CD4-positive, CD25-positive, alpha-beta regulatory T cell (primary cell): ENCODE measurements at regions not wholly inside any gene's neighbourhood (a gene's known extent, or its start where the extent isn't known, plus 50 kb on each side); places are given as distances from the start of the nearest gene placed in this dataset.

ENCODE experiments used
- ATAC-seq, 2 donors: fragments of 150-1000 bp; cut with Tn5 transposase; one replicate each; pipeline ENCODE4 v1.10.0; 2021; ENCODE audit warnings: low read depth in 2 of 2, moderate number of reproducible peaks in 2 of 2, moderate library complexity in 1 of 2
- DNase-seq, 3 donors: peaks; one replicate each; pipeline versions ENCODE4 v3.0.0 to v3.0.0-alpha.2; 2012 to 2022; ENCODE audit warnings: mixed read lengths in 1 of 3
- H3K27ac ChIP-seq: one replicate; pipeline ENCODE4 v1.7.0; 2013; ENCODE audit warnings: mild to moderate bottlenecking, low read length; ENCODE audit not compliant: insufficient read depth, poor library complexity, severe bottlenecking
- H3K27me3 ChIP-seq: one replicate; pipeline ENCODE4 v1.7.0; 2013; ENCODE audit warnings: low read length; ENCODE audit not compliant: control insufficient read depth, insufficient read depth
- H3K36me3 ChIP-seq: one replicate; pipeline ENCODE4 v1.7.0; 2013; ENCODE audit warnings: mild to moderate bottlenecking, low read length, moderate library complexity; ENCODE audit not compliant: control insufficient read depth, insufficient read depth
- H3K4me1 ChIP-seq: 2 replicates; pipeline ENCODE4 v1.7.0; 2013; ENCODE audit warnings: mild to moderate bottlenecking, low read length; ENCODE audit not compliant: insufficient read depth, control insufficient read depth, poor library complexity, severe bottlenecking
- H3K4me3 ChIP-seq: one replicate; pipeline ENCODE4 v1.7.0; 2013; ENCODE audit warnings: low read depth, mild to moderate bottlenecking, low read length, moderate library complexity
- H3K9me3 ChIP-seq, 2 experiments: 1 replicate in 1 of 2; 2 replicates in 1 of 2; pipeline ENCODE4 v1.7.0; 2013; ENCODE audit warnings: low read length in 2 of 2, mild to moderate bottlenecking in 1 of 2, moderate library complexity in 1 of 2; ENCODE audit not compliant: control insufficient read depth in 2 of 2
- H3K27ac Mint-ChIP-seq, 3 donors: one replicate each; pipeline ENCODE4 v1.8.0; 2020 to 2022; ENCODE audit warnings: mild to moderate bottlenecking in 3 of 3, mixed read lengths in 3 of 3, moderate library complexity in 2 of 3
- H3K27me3 Mint-ChIP-seq: one replicate; pipeline ENCODE4 v1.8.0; 2022; ENCODE audit warnings: mild to moderate bottlenecking, mixed read lengths
- H3K36me3 Mint-ChIP-seq: one replicate; pipeline ENCODE4 v1.8.0; 2020; ENCODE audit warnings: mixed read lengths
- H3K4me1 Mint-ChIP-seq, 4 donors: one replicate each; pipeline ENCODE4 v1.8.0; 2020 to 2022; ENCODE audit warnings: mixed read lengths in 4 of 4, mild to moderate bottlenecking in 1 of 4
- H3K4me3 Mint-ChIP-seq, 4 donors: one replicate each; pipeline ENCODE4 v1.8.0; 2020 to 2022; ENCODE audit warnings: mild to moderate bottlenecking in 4 of 4, mixed read lengths in 4 of 4, moderate library complexity in 3 of 4
- H3K9me3 Mint-ChIP-seq, 7 donors: one replicate each; pipeline ENCODE4 v1.8.0; 2020 to 2022; ENCODE audit warnings: mixed read lengths in 7 of 7, mild to moderate bottlenecking in 3 of 7, moderate library complexity in 2 of 7

- H3K4me1 Mint-ChIP-seq = no peaks in the 10 kb centered on the region
- H3K9me3 ChIP-seq = no peaks in the 10 kb centered on the region
- H3K4me3 Mint-ChIP-seq = no peak overlapping the region
- no peak overlapping the region for H3K4me3 ChIP-seq
- no peaks in the 10 kb centered on the region for H3K27me3 Mint-ChIP-seq
- H3K27ac Mint-ChIP-seq = no peak overlapping the region
- H3K36me3 ChIP-seq = no peaks in the 10 kb centered on the region
- no peak for DNase-seq
- no peak for ATAC-seq
- peaks cover 0 to 2% (median 0%) of the 10 kb centered on the region in 7 donors for H3K9me3 Mint-ChIP-seq
- H3K4me1 ChIP-seq = no peaks in the 10 kb centered on the region
- no peaks in the 10 kb centered on the region for H3K27me3 ChIP-seq
- H3K36me3 Mint-ChIP-seq = no peaks in the 10 kb centered on the region
- no peak overlapping the region for H3K27ac ChIP-seq
Observed at GRCh38 chr14:101332281-101332680, 229.0 kb upstream of the DIO3 start.

GRCh38 chr14:101333335-101334280 is 227.7 kb upstream of the DIO3 start:
- H3K36me3 Mint-ChIP-seq = no peaks in the 10 kb centered on the region
- H3K9me3 Mint-ChIP-seq = peaks cover 0 to 2% (median 0%) of the 10 kb centered on the region in 7 donors
- no peaks in the 10 kb centered on the region for H3K4me1 ChIP-seq
- H3K4me3 ChIP-seq = no peak overlapping the region
- no peak overlapping the region for H3K4me3 Mint-ChIP-seq
- H3K27me3 ChIP-seq = no peaks in the 10 kb centered on the region
- ATAC-seq (no peak), DNase-seq (no peak)
- no peaks in the 10 kb centered on the region for H3K27me3 Mint-ChIP-seq
- H3K36me3 ChIP-seq = no peaks in the 10 kb centered on the region
- no peaks in the 10 kb centered on the region for H3K4me1 Mint-ChIP-seq
- H3K27ac Mint-ChIP-seq = no peak overlapping the region
- no peak overlapping the region for H3K27ac ChIP-seq
- H3K9me3 ChIP-seq = no peaks in the 10 kb centered on the region

DNA sequence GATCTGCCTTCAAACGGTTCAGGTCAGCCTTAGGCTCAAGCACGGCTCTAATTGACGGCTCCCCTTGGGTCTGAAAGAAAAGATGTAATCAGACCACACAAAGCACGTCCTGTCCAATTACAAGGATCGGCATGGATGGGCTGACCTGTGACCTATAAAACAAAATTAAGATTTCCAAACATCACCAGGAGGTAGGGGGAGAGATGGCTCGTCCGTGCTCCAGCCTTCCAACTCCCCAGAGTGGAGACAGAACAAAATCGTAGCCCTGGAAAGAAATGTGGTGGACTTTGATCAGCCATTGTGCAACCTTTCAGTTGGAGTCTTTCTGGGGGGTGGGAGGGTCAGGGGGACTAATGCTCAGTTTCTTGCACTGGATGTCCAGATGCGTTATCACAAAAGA is 226.6 kb upstream of the DIO3 start:
- H3K27me3 ChIP-seq = peaks cover 3% of the 10 kb centered on the region
- no peaks in the 10 kb centered on the region for H3K36me3 Mint-ChIP-seq
- H3K9me3 ChIP-seq = no peaks in the 10 kb centered on the region
- H3K9me3 Mint-ChIP-seq = peaks cover 0 to 3% (median 0%) of the 10 kb centered on the region in 7 donors
- no peak for DNase-seq
- H3K4me1 Mint-ChIP-seq = no peaks in the 10 kb centered on the region
- no peaks in the 10 kb centered on the region for H3K4me1 ChIP-seq
- ATAC-seq = no peak
- no peaks in the 10 kb centered on the region for H3K36me3 ChIP-seq
- no peak overlapping the region for H3K4me3 Mint-ChIP-seq
- no peak overlapping the region for H3K4me3 ChIP-seq
- no peak overlapping the region for H3K27ac Mint-ChIP-seq
- peaks cover 5% of the 10 kb centered on the region for H3K27me3 Mint-ChIP-seq
- H3K27ac ChIP-seq = no peak overlapping the region

- Mint-ChIP-seq H3K27me3 (peaks cover 5% of the 10 kb centered on the region), H3K27ac (no peak overlapping the region), H3K4me1 (no peaks in the 10 kb centered on the region), H3K36me3 (no peaks in the 10 kb centered on the region), H3K9me3 (peaks cover 0 to 2% (median 0%) of the 10 kb centered on the region in 7 donors), H3K4me3 (no peak overlapping the region)
- no peak for ATAC-seq
- H3K27me3 ChIP-seq = peaks cover 3% of the 10 kb centered on the region
- no peaks in the 10 kb centered on the region for H3K36me3 ChIP-seq
- H3K27ac ChIP-seq = no peak overlapping the region
- no peaks in the 10 kb centered on the region for H3K4me1 ChIP-seq
- no peaks in the 10 kb centered on the region for H3K9me3 ChIP-seq
- H3K4me3 ChIP-seq = no peak overlapping the region
- DNase-seq = no peak
Observed at GRCh38 chr14:101335061-101335661, 226.1 kb upstream of the DIO3 start.

DNA sequence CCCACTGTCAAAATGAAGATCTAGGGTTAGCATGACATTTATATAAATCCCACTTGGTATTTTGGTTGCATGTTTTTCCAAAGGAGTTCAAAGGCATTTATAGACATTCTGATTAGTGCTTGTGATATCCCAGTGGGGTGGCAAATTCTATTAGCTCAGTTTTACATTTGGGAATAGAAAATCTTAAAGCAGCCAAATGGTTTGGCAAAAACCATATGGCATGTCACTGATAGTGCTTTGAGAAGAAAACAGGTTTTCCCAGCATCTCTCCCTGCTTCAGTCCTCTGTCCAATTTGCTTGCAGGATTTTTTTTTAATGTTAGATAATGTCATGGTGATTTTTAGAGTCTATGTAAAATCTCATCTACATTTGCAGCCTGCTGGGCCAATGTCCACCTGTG is 225.1 kb upstream of the DIO3 start:
- Histone ChIP-seq H3K4me1 (no peaks in the 10 kb centered on the region), H3K9me3 (no peaks in the 10 kb centered on the region), H3K4me3 (no peak overlapping the region), H3K27me3 (peaks cover 3% of the 10 kb centered on the region), H3K36me3 (no peaks in the 10 kb centered on the region), H3K27ac (no peak overlapping the region)
- no peak overlapping the region for H3K27ac Mint-ChIP-seq
- DNase-seq (no peak), ATAC-seq (no peak)
- H3K4me1 Mint-ChIP-seq = no peaks in the 10 kb centered on the region
- H3K36me3 Mint-ChIP-seq = no peaks in the 10 kb centered on the region
- peaks cover 5% of the 10 kb centered on the region for H3K27me3 Mint-ChIP-seq
- peaks cover 0 to 2% (median 0%) of the 10 kb centered on the region in 7 donors for H3K9me3 Mint-ChIP-seq
- H3K4me3 Mint-ChIP-seq = no peak overlapping the region

DNA sequence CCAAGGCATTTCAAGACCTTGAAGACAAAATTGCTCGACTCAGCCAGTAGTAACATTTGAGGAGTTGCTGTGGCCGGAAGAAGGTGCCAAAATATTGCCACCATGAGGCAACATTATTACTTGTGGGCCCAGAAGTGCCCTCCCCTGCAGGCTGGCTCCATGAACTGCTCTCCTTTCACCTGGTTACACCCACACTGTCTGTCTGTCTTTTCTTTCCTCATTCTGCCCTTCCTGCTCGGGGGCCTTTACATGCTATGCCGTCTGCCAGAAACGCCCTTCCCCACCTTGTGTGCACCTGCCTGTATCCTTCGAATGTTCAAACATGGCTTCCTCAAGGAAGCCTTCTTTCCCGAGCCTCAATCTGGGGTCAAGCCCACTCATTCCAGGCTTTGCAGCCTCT is 224.2 kb upstream of the DIO3 start:
- no peak for ATAC-seq
- no peak for DNase-seq
- Histone ChIP-seq H3K4me1 (no peaks in the 10 kb centered on the region), H3K4me3 (no peak overlapping the region), H3K9me3 (no peaks in the 10 kb centered on the region), H3K36me3 (no peaks in the 10 kb centered on the region), H3K27ac (no peak overlapping the region), H3K27me3 (peaks cover 6% of the 10 kb centered on the region)
- Mint-ChIP-seq H3K27ac (no peak overlapping the region), H3K9me3 (peaks cover 0 to 2% (median 0%) of the 10 kb centered on the region in 7 donors), H3K27me3 (peaks cover 5% of the 10 kb centered on the region), H3K4me3 (no peak overlapping the region), H3K4me1 (no peaks in the 10 kb centered on the region), H3K36me3 (no peaks in the 10 kb centered on the region)

- no peaks in the 10 kb centered on the region for H3K9me3 ChIP-seq
- Mint-ChIP-seq H3K27ac (no peak overlapping the region), H3K9me3 (peaks cover 0 to 2% (median 0%) of the 10 kb centered on the region in 7 donors), H3K27me3 (peaks cover 16% of the 10 kb centered on the region), H3K4me3 (no peak overlapping the region), H3K36me3 (no peaks in the 10 kb centered on the region), H3K4me1 (no peaks in the 10 kb centered on the region)
- no peak overlapping the region for H3K4me3 ChIP-seq
- H3K27me3 ChIP-seq = peaks cover 9% of the 10 kb centered on the region
- no peaks in the 10 kb centered on the region for H3K4me1 ChIP-seq
- DNase-seq (no peak), ATAC-seq (no peak)
- H3K36me3 ChIP-seq = no peaks in the 10 kb centered on the region
- H3K27ac ChIP-seq = no peak overlapping the region
Observed at GRCh38 chr14:101340556-101340955, 220.7 kb upstream of the DIO3 start.
